Right atrium auricular region (tissue), 2 donors: ENCODE measurements at regions not wholly inside any gene's neighbourhood (a gene's known extent, or its start where the extent isn't known, plus 50 kb on each side); places are given as distances from the start of the nearest gene placed in this dataset.

Experiments used
- DNase-seq: peaks from one replicate; pipeline ENCODE4 v3.0.0-alpha.2; 2019; ENCODE audit warnings: low spot score
- H3K27ac ChIP-seq, 2 donors: fragments of 200-600 bp; sonication (generic); 1 replicate in 1 of 2; 2 replicates in 1 of 2; pipeline ENCODE4 v1.5.1; 2016 to 2019
- H3K27me3 ChIP-seq, 2 donors: fragments of 200-600 bp; sonication (generic); one replicate each; pipeline versions ENCODE4 v1.5.1 to v1.6.0; 2017 to 2019
- H3K36me3 ChIP-seq: fragments of 200-600 bp; sonication (generic); one replicate; pipeline ENCODE4 v1.5.1; 2016
- H3K4me1 ChIP-seq, 2 donors: fragments of 200-600 bp; sonication (generic); one replicate each; pipeline versions ENCODE4 v1.5.1 to v1.6.0; 2017 to 2019
- H3K4me3 ChIP-seq, 2 donors: fragments of 200-600 bp; sonication (generic); 1 replicate in 1 of 2; 2 replicates in 1 of 2; pipeline ENCODE4 v1.5.1; 2017 to 2019; ENCODE audit warnings: mild to moderate bottlenecking in 1 of 2, moderate library complexity in 1 of 2
- H3K9me3 ChIP-seq, 2 donors: fragments of 200-600 bp; sonication (generic); one replicate each; pipeline ENCODE4 v1.5.1; 2019
- CTCF ChIP-seq, 2 donors: fragments of 200-600 bp; sonication (generic); IDR thresholded peaks; one replicate each; pipeline ENCODE4 v1.5.1; 2019; ENCODE audit warnings: antibody characterized with exemption in 2 of 2

DNA sequence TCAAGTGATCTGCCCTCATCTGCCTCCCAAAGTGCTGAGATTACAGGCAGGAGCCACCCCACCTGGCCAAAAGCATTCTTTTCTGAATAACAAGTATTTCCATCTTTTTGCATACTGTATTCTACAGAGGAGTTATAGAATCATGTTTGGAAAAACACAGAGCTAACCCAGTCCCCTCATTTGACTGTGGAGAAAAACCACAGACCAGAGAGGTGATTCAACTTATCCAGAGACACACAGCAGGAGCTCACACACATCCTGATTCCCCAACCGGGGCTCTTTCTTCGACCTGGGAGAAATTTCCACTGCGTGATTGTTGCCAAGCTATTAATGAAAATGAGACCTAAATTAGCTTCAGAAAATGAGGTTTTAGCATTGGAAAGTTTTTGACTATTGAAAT, 176.1 kb upstream of the TLE3 start:
- Histone ChIP-seq H3K4me3 (no peak overlapping the region), H3K27ac (no peak overlapping the region), H3K4me1 (peaks cover 0 to 30% of the 10 kb centered on the region in 2 donors), H3K9me3 (no peaks in the 10 kb centered on the region), H3K36me3 (no peaks in the 10 kb centered on the region), H3K27me3 (no peaks in the 10 kb centered on the region)
- DNase-seq, result no peak
- no peak for TF ChIP-seq CTCF (IDR thresholded peaks at IDR 0.05)

DNA sequence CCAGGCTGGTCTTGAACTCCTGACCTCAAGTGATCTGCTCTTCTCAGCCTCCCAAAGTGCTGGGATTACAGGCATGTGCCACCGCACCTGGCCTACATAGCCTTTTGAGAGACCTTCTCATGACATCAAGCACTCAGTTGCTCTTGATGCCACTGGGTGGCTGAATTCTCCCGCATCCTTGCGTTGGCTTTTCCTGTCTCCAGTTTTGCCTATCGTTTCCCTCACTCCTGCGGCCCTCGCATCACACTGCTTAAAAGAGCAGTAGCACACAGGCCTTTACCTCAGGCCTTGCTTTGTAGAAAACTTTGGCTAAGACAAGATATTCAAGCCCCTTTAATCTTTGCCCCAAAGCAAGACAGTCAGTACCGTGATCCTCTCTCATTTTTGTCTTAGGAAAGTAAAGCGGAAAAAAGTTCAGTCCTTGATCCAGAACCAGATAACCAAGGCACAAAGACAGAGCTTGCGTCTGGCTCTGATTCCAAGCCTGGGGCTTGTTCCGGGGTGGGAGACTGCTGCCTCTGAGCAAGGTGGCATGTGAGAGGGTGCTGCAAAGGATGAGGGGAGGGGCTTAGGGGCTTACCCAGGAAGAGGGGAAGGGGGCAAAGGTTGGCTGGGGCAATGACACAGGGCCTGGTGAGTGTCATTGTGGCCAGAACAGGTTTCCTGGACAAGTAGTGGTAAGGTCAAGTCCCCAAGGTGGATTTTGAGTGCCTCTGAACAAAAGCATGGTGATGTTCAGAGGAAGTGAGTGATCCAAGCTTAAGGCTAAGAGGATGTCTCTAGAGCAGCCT, 175.0 kb upstream of the TLE3 start:
- Histone ChIP-seq H3K36me3 (no peaks in the 10 kb centered on the region), H3K4me3 (no peak overlapping the region), H3K9me3 (no peaks in the 10 kb centered on the region), H3K27me3 (no peaks in the 10 kb centered on the region), H3K4me1 (peaks cover 0 to 30% of the 10 kb centered on the region in 2 donors), H3K27ac (no peak overlapping the region)
- no peak for TF ChIP-seq CTCF (IDR thresholded peaks at IDR 0.05)
- no peak for DNase-seq

- Histone ChIP-seq H3K9me3 (no peaks in the 10 kb centered on the region), H3K27me3 (no peaks in the 10 kb centered on the region), H3K4me1 (peaks cover 0 to 40% of the 10 kb centered on the region in 2 donors), H3K36me3 (no peaks in the 10 kb centered on the region), H3K4me3 (no peak overlapping the region), H3K27ac (peak overlapping the region; percentile 42 to 50)
- DNase-seq, result peak; percentile 83
- TF ChIP-seq CTCF (IDR thresholded peaks at IDR 0.05), result no peak
Measured at GRCh38 chr15:70271422-70272088, 173.8 kb upstream of the TLE3 start.

DNA sequence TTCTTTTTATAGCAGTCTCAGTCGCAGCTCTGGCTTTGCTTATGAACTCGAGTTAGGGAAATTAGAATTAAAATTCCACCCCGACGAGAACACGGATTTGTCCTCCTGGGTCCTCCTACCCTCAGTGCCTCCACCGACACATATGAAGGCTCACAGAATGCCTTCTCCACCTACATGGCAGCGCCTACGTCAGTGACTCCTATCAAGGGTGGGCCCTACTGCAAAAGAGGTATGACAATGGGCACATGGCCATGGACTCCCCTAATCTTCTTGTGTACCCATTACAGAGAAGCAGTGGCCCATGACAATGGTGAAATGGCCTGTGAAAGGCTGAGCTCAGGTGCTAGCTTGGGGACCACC, 173.0 kb upstream of the TLE3 start:
- no peaks in the 10 kb centered on the region for H3K27me3 ChIP-seq
- DNase-seq, result no peak
- H3K36me3 ChIP-seq, result no peaks in the 10 kb centered on the region
- H3K27ac ChIP-seq, result peak overlapping the region; percentile 42 to 50
- H3K4me1 ChIP-seq, result peaks cover 0 to 48% of the 10 kb centered on the region in 2 donors
- no peaks in the 10 kb centered on the region for H3K9me3 ChIP-seq
- no peak for TF ChIP-seq CTCF (IDR thresholded peaks at IDR 0.05)
- H3K4me3 ChIP-seq, result no peak overlapping the region

DNA sequence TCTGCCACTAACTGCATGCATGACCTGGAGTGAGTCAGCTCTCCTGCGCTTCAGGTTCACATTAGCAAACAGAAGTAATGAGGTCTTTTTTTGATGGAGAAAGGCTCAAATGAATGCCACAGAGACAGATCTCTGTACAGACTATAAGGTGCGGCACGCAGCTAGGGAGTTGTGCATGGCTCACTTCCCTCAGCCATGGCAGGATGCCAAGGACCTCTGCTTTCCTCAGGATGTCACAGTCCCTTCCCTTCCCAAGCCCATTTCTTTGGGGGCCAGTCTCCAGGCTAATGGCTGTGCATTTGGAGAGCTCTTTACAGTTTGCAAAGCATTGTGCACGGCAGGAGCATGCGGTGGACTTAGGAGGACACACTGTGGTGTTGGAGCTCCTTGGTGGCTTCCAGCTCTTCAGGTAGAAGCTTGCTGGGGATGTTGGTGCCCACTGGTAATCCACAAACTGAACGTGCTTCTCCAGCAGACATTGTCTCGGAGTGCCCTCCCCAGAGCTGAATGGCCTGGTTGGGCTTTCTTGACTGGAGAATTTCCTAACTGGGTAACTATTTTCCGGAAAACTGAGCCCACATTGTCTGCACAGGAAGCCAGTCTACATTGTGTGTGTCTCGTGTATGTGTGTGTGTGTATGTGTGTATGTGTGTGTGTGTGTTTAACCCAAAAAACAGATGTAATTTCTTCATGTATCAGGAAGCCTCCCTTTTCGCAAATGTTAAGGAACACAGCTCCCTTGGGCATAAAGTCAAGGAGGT, 172.5 kb upstream of the TLE3 start:
- Histone ChIP-seq H3K4me3 (no peak overlapping the region), H3K9me3 (no peaks in the 10 kb centered on the region), H3K36me3 (no peaks in the 10 kb centered on the region), H3K27ac (peak overlapping the region; percentile 42 to 50), H3K27me3 (no peaks in the 10 kb centered on the region), H3K4me1 (peaks cover 0 to 51% of the 10 kb centered on the region in 2 donors)
- no peak for DNase-seq
- no peak for TF ChIP-seq CTCF (IDR thresholded peaks at IDR 0.05)
